Epithelial cell of esophagus (primary cell): ENCODE measurements at regions not wholly inside any gene's neighbourhood (a gene's known extent, or its start where the extent isn't known, plus 50 kb on each side); places are given as distances from the start of the nearest gene placed in this dataset.

ENCODE experiments used
- DNase-seq: peaks from one replicate; pipeline ENCODE4 v3.0.0; 2010; ENCODE audit warnings: low read depth
- H3K4me3 ChIP-seq: 2 replicates; pipeline ENCODE4 v1.5.1; 2011; ENCODE audit warnings: mild to moderate bottlenecking, low read length, control low read depth
- CTCF ChIP-seq: IDR thresholded peaks from 2 replicates; pipeline ENCODE4 v1.5.1; 2011; ENCODE audit warnings: low read depth, mild to moderate bottlenecking, low read length, control low read depth, inconsistent platforms; ENCODE audit not compliant: insufficient read depth; ENCODE audit errors: missing control alignments

- no peak for TF ChIP-seq CTCF
- DNase-seq, result no peak
- no peak overlapping the region for H3K4me3 ChIP-seq
Observed at GRCh38 chr22:27558658-27559371, 242.7 kb downstream of the MN1 start.

GRCh38 chr22:27560781-27561180 is 240.8 kb downstream of the MN1 start:
- no peak for DNase-seq
- TF ChIP-seq CTCF, result no peak
- H3K4me3 ChIP-seq, result no peak overlapping the region

- no peak overlapping the region for H3K4me3 ChIP-seq
- DNase-seq, result peak; percentile 5
- no peak for TF ChIP-seq CTCF
Observed at GRCh38 chr22:27561286-27561904, 240.2 kb downstream of the MN1 start.

GRCh38 chr22:27564806-27565205 is 236.8 kb downstream of the MN1 start:
- H3K4me3 ChIP-seq, result no peak overlapping the region
- TF ChIP-seq CTCF, result no peak
- peak; percentile 70 for DNase-seq

GRCh38 chr22:27566602-27567001 is 235.0 kb downstream of the MN1 start:
- TF ChIP-seq CTCF, result no peak
- no peak overlapping the region for H3K4me3 ChIP-seq
- DNase-seq, result no peak

- TF ChIP-seq CTCF, result no peak
- no peak for DNase-seq
- no peak overlapping the region for H3K4me3 ChIP-seq
Observed at GRCh38 chr22:27568265-27568664, 233.3 kb downstream of the MN1 start.
